ENCODE measurements at regions not wholly inside any gene's neighbourhood (a gene's known extent, or its start where the extent isn't known, plus 50 kb on each side); places are given as distances from the start of the nearest gene placed in this dataset.
"Not testable (repeated sequence)": the region's sequence is repeated elsewhere in the genome, so short reads cannot be mapped to it uniquely, and the experiment has no call there.

DNA sequence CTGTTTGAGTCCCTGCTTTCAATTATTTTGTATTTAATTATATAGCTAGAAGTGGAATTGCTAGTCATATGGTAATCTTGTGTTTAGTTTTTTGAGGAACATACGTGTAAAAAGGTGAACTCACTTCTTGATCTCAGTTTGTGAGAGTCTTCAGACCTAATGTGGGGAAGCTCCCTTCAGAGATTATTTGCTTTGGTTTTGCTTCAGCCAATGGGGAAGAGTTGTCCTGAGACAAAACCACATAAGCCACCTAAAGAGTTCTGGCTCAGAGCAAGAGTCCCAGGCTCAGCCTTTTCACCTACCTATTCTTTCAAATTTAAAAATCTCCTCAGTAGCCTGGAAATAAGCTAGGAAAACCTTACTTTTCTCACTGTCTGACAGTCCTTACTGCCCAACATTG is 138.4 kb downstream of the UCK2 start:
- no peaks in the 10 kb centered on the region for H3F3A ChIP-seq (ENCODE audit: insufficient read depth, low read length)
- no peaks in the 10 kb centered on the region for H3K36me3 ChIP-seq (ENCODE audit: insufficient read depth, low read length)
- TF ChIP-seq, protein P1, sequence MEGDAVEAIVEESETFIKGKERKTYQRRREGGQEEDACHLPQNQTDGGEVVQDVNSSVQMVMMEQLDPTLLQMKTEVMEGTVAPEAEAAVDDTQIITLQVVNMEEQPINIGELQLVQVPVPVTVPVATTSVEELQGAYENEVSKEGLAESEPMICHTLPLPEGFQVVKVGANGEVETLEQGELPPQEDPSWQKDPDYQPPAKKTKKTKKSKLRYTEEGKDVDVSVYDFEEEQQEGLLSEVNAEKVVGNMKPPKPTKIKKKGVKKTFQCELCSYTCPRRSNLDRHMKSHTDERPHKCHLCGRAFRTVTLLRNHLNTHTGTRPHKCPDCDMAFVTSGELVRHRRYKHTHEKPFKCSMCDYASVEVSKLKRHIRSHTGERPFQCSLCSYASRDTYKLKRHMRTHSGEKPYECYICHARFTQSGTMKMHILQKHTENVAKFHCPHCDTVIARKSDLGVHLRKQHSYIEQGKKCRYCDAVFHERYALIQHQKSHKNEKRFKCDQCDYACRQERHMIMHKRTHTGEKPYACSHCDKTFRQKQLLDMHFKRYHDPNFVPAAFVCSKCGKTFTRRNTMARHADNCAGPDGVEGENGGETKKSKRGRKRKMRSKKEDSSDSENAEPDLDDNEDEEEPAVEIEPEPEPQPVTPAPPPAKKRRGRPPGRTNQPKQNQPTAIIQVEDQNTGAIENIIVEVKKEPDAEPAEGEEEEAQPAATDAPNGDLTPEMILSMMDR (IDR thresholded peaks at IDR 0.05; ENCODE audit: low read length): no peak
- no peak for TF ChIP-seq EZH2 (IDR thresholded peaks at IDR 0.05; ENCODE audit: borderline replicate concordance, low read length)
- no peak overlapping the region for H3K9ac ChIP-seq (ENCODE audit: low read length)
- H3K27me3 ChIP-seq (ENCODE audit: insufficient read depth, low read length): no peaks in the 10 kb centered on the region
- H2AFZ ChIP-seq (ENCODE audit: low read length): no peak overlapping the region
- no peak overlapping the region for H3K4me3 ChIP-seq (ENCODE audit: low read depth, low read length, poor library complexity, severe bottlenecking)
- H4K20me1 ChIP-seq (ENCODE audit: insufficient read depth, low read length): no peaks in the 10 kb centered on the region
- H3K27ac ChIP-seq (ENCODE audit: low read depth, low read length, poor library complexity, severe bottlenecking): no peak overlapping the region
- no peak overlapping the region for H3K4me2 ChIP-seq (ENCODE audit: low read length)
- H3K9me3 ChIP-seq (ENCODE audit: low read length): no peaks in the 10 kb centered on the region
- H3K79me2 ChIP-seq (ENCODE audit: insufficient read depth, low read length): no peaks in the 10 kb centered on the region
- H3K4me1 ChIP-seq (ENCODE audit: insufficient read depth, low read length, severe bottlenecking): no peaks in the 10 kb centered on the region
- H3K9me2 ChIP-seq (ENCODE audit: low read depth, low read length): no peaks in the 10 kb centered on the region

DNA sequence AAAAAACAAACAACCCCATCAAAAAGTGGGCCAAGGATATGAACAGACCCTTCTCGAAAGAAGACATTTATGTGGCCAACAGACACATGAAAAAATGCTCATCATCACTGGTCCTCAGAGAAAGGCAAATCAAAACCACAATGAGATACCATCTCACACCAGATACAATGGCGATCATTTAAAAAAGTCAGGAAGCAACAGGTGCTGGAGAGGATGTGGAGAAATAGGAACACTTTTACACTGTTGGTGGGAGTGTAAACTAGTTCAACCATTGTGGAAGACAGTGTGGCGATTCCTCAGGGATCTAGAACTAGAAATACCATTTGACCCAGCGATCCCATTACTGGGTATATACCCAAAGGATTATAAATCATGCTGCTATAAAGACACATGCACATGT is 142.0 kb downstream of the UCK2 start:
- H3K27me3 ChIP-seq (ENCODE audit: insufficient read depth, low read length); H3K4me1 ChIP-seq (ENCODE audit: insufficient read depth, low read length, severe bottlenecking); H3K36me3 ChIP-seq (ENCODE audit: insufficient read depth, low read length); H3K4me3 ChIP-seq (ENCODE audit: low read depth, low read length, poor library complexity, severe bottlenecking); H3K9ac ChIP-seq (ENCODE audit: low read length); H3K9me3 ChIP-seq (ENCODE audit: low read length); H3K9me2 ChIP-seq (ENCODE audit: low read depth, low read length); H4K20me1 ChIP-seq (ENCODE audit: insufficient read depth, low read length); H3K4me2 ChIP-seq (ENCODE audit: low read length); H3K79me2 ChIP-seq (ENCODE audit: insufficient read depth, low read length); H2AFZ ChIP-seq (ENCODE audit: low read length); H3F3A ChIP-seq (ENCODE audit: insufficient read depth, low read length); H3K27ac ChIP-seq (ENCODE audit: low read depth, low read length, poor library complexity, severe bottlenecking): not testable (repeated sequence)

DNA sequence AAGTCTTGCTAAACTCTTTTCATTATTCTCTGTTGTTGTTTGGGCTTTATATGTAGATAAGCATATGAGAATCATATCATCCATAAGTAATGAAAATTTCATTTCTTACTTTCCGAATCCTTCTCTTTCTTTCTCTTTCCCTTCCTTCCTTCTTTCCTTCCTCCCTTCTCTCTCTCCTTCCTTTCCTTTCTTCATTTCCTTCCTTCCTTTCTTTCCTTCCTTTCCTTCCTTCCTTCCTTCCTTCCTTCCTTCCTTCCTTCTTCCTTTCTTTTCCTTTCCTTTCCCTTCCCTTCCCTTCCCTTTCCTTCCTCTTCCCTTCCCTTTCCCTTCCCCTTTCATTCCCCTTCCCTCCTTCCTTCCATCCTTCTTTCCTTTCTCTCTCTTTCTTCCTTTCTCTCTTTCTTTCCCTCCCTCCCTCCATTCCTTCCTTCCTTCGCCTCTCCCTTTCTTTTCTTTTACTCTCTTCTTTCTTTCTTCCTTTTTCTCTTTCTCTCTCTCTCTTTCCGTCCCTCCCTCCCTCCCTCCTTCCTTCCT is 147.3 kb downstream of the UCK2 start:
- H3K36me3 ChIP-seq (ENCODE audit: insufficient read depth, low read length): no peaks in the 10 kb centered on the region
- H3K9ac ChIP-seq (ENCODE audit: low read length): no peak overlapping the region
- H3K27ac ChIP-seq (ENCODE audit: low read depth, low read length, poor library complexity, severe bottlenecking): no peak overlapping the region
- no peak for TF ChIP-seq EZH2 (IDR thresholded peaks at IDR 0.05; ENCODE audit: borderline replicate concordance, low read length)
- TF ChIP-seq, protein P1 (IDR thresholded peaks at IDR 0.05; ENCODE audit: low read length): no peak
- H3K4me1 ChIP-seq (ENCODE audit: insufficient read depth, low read length, severe bottlenecking): no peaks in the 10 kb centered on the region
- H3K9me2 ChIP-seq (ENCODE audit: low read depth, low read length): no peaks in the 10 kb centered on the region
- H2AFZ ChIP-seq (ENCODE audit: low read length): no peak overlapping the region
- H3K9me3 ChIP-seq (ENCODE audit: low read length): no peaks in the 10 kb centered on the region
- no peak overlapping the region for H3K4me2 ChIP-seq (ENCODE audit: low read length)
- H3K79me2 ChIP-seq (ENCODE audit: insufficient read depth, low read length): no peaks in the 10 kb centered on the region
- no peaks in the 10 kb centered on the region for H3K27me3 ChIP-seq (ENCODE audit: insufficient read depth, low read length)
- H3K4me3 ChIP-seq (ENCODE audit: low read depth, low read length, poor library complexity, severe bottlenecking): no peak overlapping the region
- H4K20me1 ChIP-seq (ENCODE audit: insufficient read depth, low read length): no peaks in the 10 kb centered on the region
- H3F3A ChIP-seq (ENCODE audit: insufficient read depth, low read length): no peaks in the 10 kb centered on the region

DNA sequence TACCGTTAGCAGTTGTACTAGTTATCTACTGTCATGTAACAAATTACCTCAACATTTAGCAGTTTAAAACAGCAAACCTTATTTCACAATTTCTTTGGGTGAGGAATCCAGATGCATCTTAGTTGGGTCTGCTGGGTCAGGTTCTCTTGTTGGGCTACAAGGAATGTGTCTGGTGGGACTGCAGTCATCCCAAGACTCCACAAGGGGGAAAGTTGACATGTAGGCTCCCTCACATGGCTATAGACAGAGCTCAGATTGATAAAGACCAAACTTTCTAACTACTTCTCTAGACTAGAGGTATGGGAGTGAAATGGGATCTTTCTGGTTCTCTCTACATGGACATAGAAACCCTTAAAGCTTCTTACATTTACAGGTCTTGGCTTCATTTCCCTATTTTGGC is 160.9 kb downstream of the UCK2 start:
- Histone ChIP-seq H3K4me2 (ENCODE audit: low read length) (no peak overlapping the region), H3K79me2 (ENCODE audit: insufficient read depth, low read length) (no peaks in the 10 kb centered on the region), H3K36me3 (ENCODE audit: insufficient read depth, low read length) (no peaks in the 10 kb centered on the region), H4K20me1 (ENCODE audit: insufficient read depth, low read length) (no peaks in the 10 kb centered on the region), H3F3A (ENCODE audit: insufficient read depth, low read length) (no peaks in the 10 kb centered on the region), H3K9ac (ENCODE audit: low read length) (no peak overlapping the region), H3K9me2 (ENCODE audit: low read depth, low read length) (no peaks in the 10 kb centered on the region), H3K27ac (ENCODE audit: low read depth, low read length, poor library complexity, severe bottlenecking) (no peak overlapping the region), H2AFZ (ENCODE audit: low read length) (no peak overlapping the region), H3K9me3 (ENCODE audit: low read length) (no peaks in the 10 kb centered on the region), H3K27me3 (ENCODE audit: insufficient read depth, low read length) (no peaks in the 10 kb centered on the region), H3K4me3 (ENCODE audit: low read depth, low read length, poor library complexity, severe bottlenecking) (no peak overlapping the region), H3K4me1 (ENCODE audit: insufficient read depth, low read length, severe bottlenecking) (no peaks in the 10 kb centered on the region)
- no peak for TF ChIP-seq EZH2 (IDR thresholded peaks at IDR 0.05; ENCODE audit: borderline replicate concordance, low read length)
- TF ChIP-seq, protein P1 (IDR thresholded peaks at IDR 0.05; ENCODE audit: low read length): no peak

Data from OCI-LY1 (cell line).